Cardiac fibroblast (primary cell): ENCODE measurements at regions not wholly inside any gene's neighbourhood (a gene's known extent, or its start where the extent isn't known, plus 50 kb on each side); places are given as distances from the start of the nearest gene placed in this dataset.

Source experiments
- DNase-seq, 2 donors: peaks; one replicate each; pipeline versions ENCODE4 v3.0.0 to v3.0.0-alpha.2; 2010; ENCODE audit warnings: low read depth in 2 of 2
- H3K4me3 ChIP-seq, 2 donors: replicated peaks in 1 of 2; 1 replicate in 1 of 2; 2 replicates in 1 of 2; pipeline ENCODE4 v1.5.1; 2011; ENCODE audit warnings: low read depth in 2 of 2, low read length in 2 of 2, mild to moderate bottlenecking in 2 of 2, moderate library complexity in 1 of 2
- CTCF ChIP-seq: IDR thresholded peaks from one replicate; pipeline ENCODE4 v1.5.1; 2011; ENCODE audit warnings: low read depth, mild to moderate bottlenecking, low read length, inconsistent platforms

DNA sequence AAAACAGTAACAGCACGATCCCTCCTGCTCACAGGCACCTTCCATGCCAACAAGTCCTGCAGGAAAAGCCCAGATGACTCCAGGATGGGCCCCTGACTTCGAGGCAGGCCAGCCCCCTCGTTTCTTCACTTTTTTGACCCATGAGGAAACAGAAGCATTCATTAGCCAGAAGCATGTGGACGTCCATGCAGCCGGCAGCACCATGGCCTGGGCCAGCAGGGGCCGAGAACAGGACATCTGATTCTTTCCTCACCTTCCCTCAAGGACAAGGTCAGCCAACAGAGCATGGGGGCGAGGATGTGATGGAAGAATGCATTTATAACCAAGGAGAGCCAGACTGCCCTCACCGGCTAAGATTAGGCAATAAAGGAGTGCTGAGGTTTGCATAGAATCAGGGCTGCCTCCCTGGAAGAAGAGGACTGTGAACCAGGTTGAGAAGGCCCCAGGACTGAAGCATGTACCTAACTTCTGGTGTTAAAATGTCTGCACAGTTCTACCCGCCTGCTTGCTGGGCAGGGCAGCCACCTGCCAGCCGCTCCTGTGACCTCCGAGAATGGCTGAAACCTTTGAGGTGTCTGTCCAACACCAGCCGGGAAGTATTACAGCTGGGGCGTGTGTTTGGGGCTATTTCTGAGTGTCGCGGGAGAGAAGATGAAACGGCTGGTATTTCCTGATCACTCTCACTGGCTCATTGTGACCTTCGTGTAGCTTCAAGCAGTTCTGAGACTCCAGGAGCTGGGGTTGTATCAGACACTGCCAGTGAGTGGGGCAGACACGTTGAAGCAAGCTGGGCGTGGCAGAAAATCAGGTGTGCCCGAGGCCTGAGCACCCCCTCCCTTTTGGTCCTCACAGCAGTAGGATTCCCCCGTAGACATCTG is 94.0 kb upstream of the TNRC6C start:
- no peak for TF ChIP-seq CTCF

DNA sequence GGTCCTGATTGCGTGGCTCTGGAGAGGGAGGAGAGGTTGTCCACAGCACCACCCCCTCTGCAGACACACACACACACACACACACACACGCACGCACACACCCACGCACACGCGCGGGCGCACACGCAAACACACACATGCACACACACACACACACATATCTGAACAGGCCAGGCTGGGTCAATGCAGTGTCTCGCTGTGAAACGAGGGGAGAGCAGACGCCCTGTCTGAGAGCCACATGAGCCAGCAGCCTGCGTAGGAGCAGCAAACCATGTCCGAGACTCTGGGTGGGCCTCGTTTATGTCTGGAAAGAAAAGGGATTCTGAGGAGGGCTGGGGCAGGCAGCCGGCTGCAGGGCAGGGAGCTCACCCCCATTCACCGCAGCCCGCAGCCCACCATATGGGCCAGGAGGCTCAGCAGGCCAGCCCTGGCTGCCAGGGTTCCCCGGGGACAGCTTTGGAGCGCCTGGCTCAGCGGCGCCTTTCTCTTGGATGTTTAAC is 93.3 kb upstream of the TNRC6C start:
- TF ChIP-seq CTCF: no peak
- DNase-seq: no peak
- H3K4me3 ChIP-seq: no peak overlapping the region

More for the DNA sequence above, 94.0 kb upstream of the TNRC6C start:
- H3K4me3 ChIP-seq: no peak overlapping the region
- DNase-seq: no peak

DNA sequence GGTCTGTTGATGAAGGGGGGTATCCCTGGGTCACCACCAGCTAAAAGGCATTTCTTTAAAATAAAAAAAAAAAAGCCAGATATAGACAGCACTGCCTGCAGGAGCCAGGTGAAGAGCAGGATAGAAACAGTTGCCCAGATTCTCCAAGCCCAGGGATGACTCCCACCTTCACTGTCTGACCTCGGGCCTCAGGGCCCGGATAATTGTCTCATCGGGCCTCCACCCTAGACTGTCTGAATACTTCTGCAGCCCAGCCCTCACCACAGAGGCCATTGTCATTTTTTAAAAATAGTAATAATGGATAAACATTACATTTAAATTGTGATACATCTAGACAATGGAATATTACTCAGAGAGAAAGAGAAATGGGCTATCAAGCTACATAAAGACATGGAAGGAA is 92.8 kb upstream of the TNRC6C start:
- TF ChIP-seq CTCF: no peak
- no peak for DNase-seq
- H3K4me3 ChIP-seq: no peak overlapping the region

DNA sequence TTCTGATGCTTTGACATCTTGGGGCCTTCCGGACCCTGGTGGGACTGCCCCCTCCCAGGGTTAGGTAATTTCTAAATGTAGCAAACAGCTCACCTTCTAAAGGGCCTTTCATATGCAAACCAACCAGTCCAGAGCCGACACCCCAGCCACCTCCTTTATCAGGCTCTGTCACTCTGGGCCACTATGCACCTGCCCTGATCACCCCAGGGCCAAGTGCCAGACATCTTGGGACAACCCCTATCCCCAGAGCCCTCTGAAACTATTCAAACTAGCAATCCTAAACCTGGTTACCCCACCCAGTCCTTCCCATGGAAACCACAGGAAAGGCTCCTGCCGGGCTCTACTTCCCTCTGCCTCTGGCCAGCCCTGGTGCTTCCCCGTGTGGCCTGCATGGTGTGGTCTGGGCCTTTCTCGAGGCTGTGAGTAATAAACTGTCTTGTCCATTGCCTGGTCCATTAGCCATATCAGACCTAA is 91.2 kb upstream of the TNRC6C start:
- no peak for TF ChIP-seq CTCF
- no peak for DNase-seq

DNA sequence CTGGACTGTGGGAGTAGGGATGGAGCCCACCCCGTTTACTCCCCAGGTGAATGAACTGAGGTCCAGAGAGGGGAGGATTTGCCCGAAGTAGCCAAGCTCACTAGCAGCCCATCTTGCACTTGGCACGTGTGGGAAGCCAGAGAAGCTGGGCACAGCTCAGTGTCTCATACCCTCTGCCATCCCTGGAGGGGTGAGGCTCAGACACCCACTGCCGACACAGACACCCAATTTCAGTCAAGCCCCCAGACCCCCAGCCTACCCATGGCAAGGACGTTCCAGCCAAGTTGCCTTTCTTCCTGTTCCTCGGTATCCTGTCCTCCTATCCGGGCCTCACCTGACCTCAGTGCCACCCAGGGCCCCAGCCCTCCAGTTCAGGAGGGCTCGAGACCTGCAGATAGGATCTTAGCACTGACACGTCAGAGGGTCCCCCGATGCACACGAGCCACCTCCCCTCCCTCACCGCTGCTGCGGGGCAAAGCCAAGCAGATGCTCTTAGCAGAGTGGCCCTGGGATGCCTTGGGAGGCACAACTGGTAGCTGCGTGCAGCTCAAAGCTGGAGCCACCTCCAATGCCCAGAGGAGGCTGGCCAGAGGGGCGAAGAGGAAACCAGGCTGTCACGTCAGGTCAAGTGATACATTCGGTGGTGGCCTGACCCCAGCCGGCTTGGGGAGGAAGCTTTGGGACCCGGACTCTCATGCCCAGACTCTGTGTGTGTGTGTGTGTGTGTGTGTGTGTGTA is 90.4 kb upstream of the TNRC6C start:
- TF ChIP-seq CTCF: no peak
- DNase-seq: no peak
- H3K4me3 ChIP-seq: no peak overlapping the region

More for the DNA sequence above, 91.2 kb upstream of the TNRC6C start:
- no peak overlapping the region for H3K4me3 ChIP-seq

GRCh38 chr17:77869041-77869599 is 89.4 kb upstream of the TNRC6C start:
- no peak for DNase-seq
- no peak overlapping the region for H3K4me3 ChIP-seq

More at GRCh38 chr17:77869041-77869599, 89.4 kb upstream of the TNRC6C start:
- TF ChIP-seq CTCF: no peak
